Stimulated activated naive CD8-positive, alpha-beta T cell treated with anti-CD3 and anti-CD28 coated beads, Interleukin-15, Interleukin-2, amounts not matched to agents 100 ng/mL and 50 ng/mL, for 24 hours (primary cell): ENCODE measurements at regions not wholly inside any gene's neighbourhood (a gene's known extent, or its start where the extent isn't known, plus 50 kb on each side); places are given as distances from the start of the nearest gene placed in this dataset.

Experiments used
- H3K27ac Mint-ChIP-seq: one replicate; pipeline ENCODE4 v1.8.0; 2021; ENCODE audit warnings: mild to moderate bottlenecking, mixed read lengths
- H3K27me3 Mint-ChIP-seq: one replicate; pipeline ENCODE4 v1.8.0; 2021; ENCODE audit warnings: mixed read lengths
- H3K36me3 Mint-ChIP-seq: one replicate; pipeline ENCODE4 v1.8.0; 2021; ENCODE audit warnings: low read depth, mixed read lengths
- H3K4me1 Mint-ChIP-seq: one replicate; pipeline ENCODE4 v1.8.0; 2021; ENCODE audit warnings: low read depth, mixed read lengths
- H3K4me3 Mint-ChIP-seq: one replicate; pipeline ENCODE4 v1.8.0; 2021; ENCODE audit warnings: mild to moderate bottlenecking, mixed read lengths
- H3K9me3 Mint-ChIP-seq: one replicate; pipeline ENCODE4 v1.8.0; 2021; ENCODE audit warnings: mixed read lengths

DNA sequence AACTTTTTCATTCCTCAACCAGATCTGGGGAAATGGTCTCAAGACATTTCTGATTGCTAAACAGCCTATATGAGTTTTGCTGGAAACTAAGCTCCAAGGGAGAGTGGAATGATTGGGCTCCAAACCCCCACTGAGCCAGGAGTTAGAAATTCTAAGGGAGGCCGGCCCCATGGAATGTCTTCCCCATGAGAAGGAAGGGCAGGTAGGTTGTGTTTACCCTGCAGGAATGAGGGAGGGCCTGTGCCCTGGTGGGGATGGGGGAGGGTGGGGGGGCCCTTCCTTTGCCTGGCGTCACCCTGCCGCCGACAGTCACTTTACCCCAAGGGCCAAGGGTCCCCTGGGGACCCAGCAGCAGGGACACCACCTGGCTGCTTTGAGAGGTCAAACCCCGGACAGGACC is 298.9 kb downstream of the TFAP2C start:
- H3K4me1 Mint-ChIP-seq, result no peaks in the 10 kb centered on the region
- H3K27ac Mint-ChIP-seq, result no peak overlapping the region
- no peaks in the 10 kb centered on the region for H3K9me3 Mint-ChIP-seq
- peaks cover 71% of the 10 kb centered on the region for H3K27me3 Mint-ChIP-seq
- no peak overlapping the region for H3K4me3 Mint-ChIP-seq
- no peaks in the 10 kb centered on the region for H3K36me3 Mint-ChIP-seq

- H3K27me3 Mint-ChIP-seq, result peaks cover 56% of the 10 kb centered on the region
- H3K4me1 Mint-ChIP-seq, result no peaks in the 10 kb centered on the region
- no peak overlapping the region for H3K27ac Mint-ChIP-seq
- no peaks in the 10 kb centered on the region for H3K9me3 Mint-ChIP-seq
- H3K4me3 Mint-ChIP-seq, result no peak overlapping the region
- H3K36me3 Mint-ChIP-seq, result no peaks in the 10 kb centered on the region
Observed at GRCh38 chr20:56929606-56930005, 300.5 kb downstream of the TFAP2C start.

DNA sequence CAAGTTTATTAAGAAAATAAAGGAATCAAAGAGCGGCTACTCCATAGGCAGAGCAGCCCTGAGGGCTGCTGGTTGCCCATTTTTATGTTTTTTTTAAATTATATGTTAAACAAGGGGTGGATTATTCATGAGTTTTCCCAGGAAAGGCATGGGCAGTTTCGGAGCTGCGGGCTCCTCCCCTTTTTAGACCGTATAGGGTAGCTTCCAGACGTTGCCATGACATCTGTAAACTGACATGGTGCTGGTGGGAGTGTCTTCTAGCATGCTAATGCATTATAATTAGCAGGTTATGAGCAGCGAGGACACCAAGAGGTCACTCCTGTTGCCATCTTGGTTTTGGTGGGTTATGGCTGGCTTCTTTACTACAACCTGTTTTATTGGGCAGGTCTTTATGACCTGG is 301.8 kb downstream of the TFAP2C start:
- no peaks in the 10 kb centered on the region for H3K36me3 Mint-ChIP-seq
- H3K27ac Mint-ChIP-seq, result no peak overlapping the region
- no peak overlapping the region for H3K4me3 Mint-ChIP-seq
- H3K27me3 Mint-ChIP-seq, result peaks cover 45% of the 10 kb centered on the region
- H3K4me1 Mint-ChIP-seq, result no peaks in the 10 kb centered on the region
- H3K9me3 Mint-ChIP-seq, result no peaks in the 10 kb centered on the region

DNA sequence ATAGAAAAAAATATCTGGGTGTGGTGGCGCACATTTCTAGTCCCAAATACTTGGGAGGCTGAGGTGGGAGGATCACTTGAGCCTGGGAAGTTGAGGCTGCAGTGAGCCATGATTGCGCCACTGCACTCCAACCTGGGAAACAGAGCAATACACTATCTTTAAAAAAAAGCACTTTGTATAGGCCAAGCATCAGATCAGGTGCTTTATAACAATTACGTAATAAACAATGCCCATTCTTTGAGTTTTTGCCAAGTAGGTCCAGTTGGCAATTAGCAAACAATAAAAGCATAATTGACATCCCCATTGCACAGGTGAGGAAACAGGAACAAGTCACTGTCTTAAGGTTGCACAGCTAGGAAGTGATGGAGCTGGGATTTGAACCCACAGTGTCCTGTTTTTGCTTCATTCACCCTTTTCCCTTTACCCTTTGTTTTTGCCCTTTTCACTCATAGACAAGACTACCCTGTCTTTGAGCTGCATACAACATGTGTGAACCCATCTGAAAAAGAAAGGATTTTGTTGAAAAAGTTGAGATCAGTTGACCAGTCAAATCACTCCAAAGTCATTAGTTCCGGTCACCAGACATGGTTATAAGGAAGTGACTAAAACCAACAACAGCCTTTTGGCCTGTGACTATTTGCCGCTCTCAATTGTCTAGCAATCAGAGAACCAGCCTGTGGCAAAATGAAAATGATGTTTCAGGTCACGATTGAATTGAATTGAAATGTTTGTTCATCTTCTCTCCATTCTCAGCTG is 303.6 kb downstream of the TFAP2C start:
- Mint-ChIP-seq H3K4me3 (no peak overlapping the region), H3K36me3 (no peaks in the 10 kb centered on the region), H3K4me1 (no peaks in the 10 kb centered on the region), H3K27ac (no peak overlapping the region), H3K9me3 (no peaks in the 10 kb centered on the region), H3K27me3 (peaks cover 26% of the 10 kb centered on the region)

- no peaks in the 10 kb centered on the region for H3K9me3 Mint-ChIP-seq
- no peak overlapping the region for H3K27ac Mint-ChIP-seq
- H3K4me1 Mint-ChIP-seq, result no peaks in the 10 kb centered on the region
Observed at GRCh38 chr20:56933331-56933698, 304.2 kb downstream of the TFAP2C start.

DNA sequence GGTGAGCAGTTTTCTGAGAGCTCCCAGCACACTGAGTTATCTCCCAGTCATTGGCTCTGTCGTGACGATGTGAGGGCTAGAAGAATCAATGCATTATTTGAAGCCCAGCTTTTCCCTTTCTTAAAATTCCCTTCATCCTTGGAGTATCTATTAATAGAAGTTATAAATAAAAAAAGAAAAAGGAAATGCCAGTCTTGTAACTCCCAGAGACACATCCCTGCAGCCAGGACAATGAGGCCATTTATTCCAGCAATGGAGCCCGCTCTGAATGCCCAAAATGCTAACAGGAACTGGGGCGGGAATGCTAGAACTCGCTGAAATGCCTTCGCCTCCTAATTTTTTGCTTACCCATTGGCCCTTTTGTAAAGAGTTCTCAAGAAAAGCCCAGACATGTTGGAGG is 305.8 kb downstream of the TFAP2C start:
- H3K9me3 Mint-ChIP-seq, result no peaks in the 10 kb centered on the region
- H3K4me1 Mint-ChIP-seq, result no peaks in the 10 kb centered on the region
- H3K27me3 Mint-ChIP-seq, result peaks cover 7% of the 10 kb centered on the region
- no peaks in the 10 kb centered on the region for H3K36me3 Mint-ChIP-seq
- H3K4me3 Mint-ChIP-seq, result no peak overlapping the region
- H3K27ac Mint-ChIP-seq, result no peak overlapping the region

More at GRCh38 chr20:56933331-56933698, 304.2 kb downstream of the TFAP2C start:
- H3K36me3 Mint-ChIP-seq, result no peaks in the 10 kb centered on the region
- no peak overlapping the region for H3K4me3 Mint-ChIP-seq
- H3K27me3 Mint-ChIP-seq, result peaks cover 22% of the 10 kb centered on the region

DNA sequence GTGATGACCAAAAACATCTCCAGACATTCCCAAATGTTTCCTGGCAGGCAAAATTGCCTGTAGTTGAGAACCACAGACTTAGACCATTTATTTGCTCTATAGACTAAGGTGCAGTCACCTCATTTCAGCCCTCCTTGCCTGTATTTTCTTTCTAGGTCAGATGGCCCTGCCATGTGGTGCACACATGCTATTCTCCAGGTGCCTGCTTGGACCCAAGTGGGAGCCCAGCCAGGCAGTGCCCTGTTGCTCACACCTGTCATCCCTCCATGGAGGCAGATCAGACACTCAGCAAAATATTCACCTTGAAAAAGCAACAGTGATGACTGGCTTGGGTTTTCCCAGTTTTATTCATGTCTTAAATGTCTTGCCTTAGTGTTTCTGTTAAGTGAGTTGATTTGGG is 311.4 kb downstream of the TFAP2C start:
- H3K27me3 Mint-ChIP-seq, result peaks cover 8% of the 10 kb centered on the region
- H3K9me3 Mint-ChIP-seq, result no peaks in the 10 kb centered on the region
- no peaks in the 10 kb centered on the region for H3K4me1 Mint-ChIP-seq
- H3K27ac Mint-ChIP-seq, result no peak overlapping the region
- no peak overlapping the region for H3K4me3 Mint-ChIP-seq
- no peaks in the 10 kb centered on the region for H3K36me3 Mint-ChIP-seq

DNA sequence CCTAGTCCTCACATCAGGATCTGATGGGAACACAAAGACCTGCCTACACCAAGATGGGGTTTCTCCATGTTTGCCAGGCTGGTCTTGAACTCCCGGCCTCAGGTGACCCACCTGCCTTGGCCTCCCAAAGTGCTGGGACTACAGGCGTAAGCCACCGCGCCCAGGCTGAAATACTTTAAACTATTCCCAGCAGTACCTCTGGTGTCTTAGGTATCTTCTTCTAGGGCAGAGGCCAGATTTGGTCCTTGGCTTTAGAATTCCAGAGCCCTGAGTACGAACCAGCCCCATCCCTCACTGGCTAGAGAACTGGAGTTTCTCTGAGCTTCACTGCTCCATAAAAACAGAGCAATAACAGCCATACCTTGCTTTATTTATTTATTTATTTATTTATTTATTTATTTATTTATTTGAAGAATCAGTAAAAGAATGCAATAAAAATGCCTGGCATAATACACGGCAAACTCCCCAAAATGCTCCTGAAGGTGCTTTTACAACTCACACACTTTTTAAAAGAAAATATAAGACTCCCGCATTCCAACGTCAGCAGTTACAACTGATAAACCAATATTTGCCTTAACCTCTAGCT is 312.1 kb downstream of the TFAP2C start:
- H3K9me3 Mint-ChIP-seq, result no peaks in the 10 kb centered on the region
- no peak overlapping the region for H3K27ac Mint-ChIP-seq
- H3K36me3 Mint-ChIP-seq, result no peaks in the 10 kb centered on the region
- no peaks in the 10 kb centered on the region for H3K4me1 Mint-ChIP-seq
- peaks cover 11% of the 10 kb centered on the region for H3K27me3 Mint-ChIP-seq
- no peak overlapping the region for H3K4me3 Mint-ChIP-seq

- no peak overlapping the region for H3K27ac Mint-ChIP-seq
- no peaks in the 10 kb centered on the region for H3K4me1 Mint-ChIP-seq
- H3K36me3 Mint-ChIP-seq, result no peaks in the 10 kb centered on the region
- H3K4me3 Mint-ChIP-seq, result no peak overlapping the region
- H3K9me3 Mint-ChIP-seq, result no peaks in the 10 kb centered on the region
- H3K27me3 Mint-ChIP-seq, result peaks cover 23% of the 10 kb centered on the region
Observed at GRCh38 chr20:56943946-56944945, 315.1 kb downstream of the TFAP2C start.

DNA sequence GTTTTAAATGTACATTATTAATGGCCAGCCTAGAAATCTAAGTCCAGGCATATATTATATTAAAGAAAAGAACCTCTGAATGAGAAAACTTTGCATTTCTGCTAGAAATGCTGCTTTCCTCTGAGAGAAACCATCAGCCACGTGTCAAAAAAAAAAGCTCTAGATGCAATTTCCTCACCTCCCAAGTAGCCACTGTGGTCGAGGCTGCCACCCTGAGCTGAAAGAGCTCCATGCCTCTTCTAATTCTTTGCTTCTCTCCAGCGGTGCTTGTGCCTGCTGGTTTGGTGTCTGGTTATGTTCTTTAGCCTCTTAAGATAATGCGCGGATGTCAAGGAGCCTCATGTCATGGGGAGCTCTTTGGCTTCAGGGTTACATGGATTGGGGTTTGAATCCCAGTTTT is 316.0 kb downstream of the TFAP2C start:
- Mint-ChIP-seq H3K4me1 (no peaks in the 10 kb centered on the region), H3K9me3 (no peaks in the 10 kb centered on the region), H3K27ac (no peak overlapping the region)

GRCh38 chr20:56945901-56946300 is 316.8 kb downstream of the TFAP2C start:
- H3K27me3 Mint-ChIP-seq, result peaks cover 23% of the 10 kb centered on the region
- H3K4me3 Mint-ChIP-seq, result no peak overlapping the region
- no peak overlapping the region for H3K27ac Mint-ChIP-seq
- H3K4me1 Mint-ChIP-seq, result no peaks in the 10 kb centered on the region
- H3K9me3 Mint-ChIP-seq, result no peaks in the 10 kb centered on the region
- H3K36me3 Mint-ChIP-seq, result no peaks in the 10 kb centered on the region

More for the DNA sequence above, 316.0 kb downstream of the TFAP2C start:
- Mint-ChIP-seq H3K27me3 (peaks cover 23% of the 10 kb centered on the region), H3K4me3 (no peak overlapping the region), H3K36me3 (no peaks in the 10 kb centered on the region)

GRCh38 chr20:56949318-56949717 is 317.1 kb downstream of the BMP7 start:
- peaks cover 20% of the 10 kb centered on the region for H3K27me3 Mint-ChIP-seq
- no peaks in the 10 kb centered on the region for H3K9me3 Mint-ChIP-seq
- H3K27ac Mint-ChIP-seq, result no peak overlapping the region
- H3K36me3 Mint-ChIP-seq, result no peaks in the 10 kb centered on the region
- H3K4me1 Mint-ChIP-seq, result no peaks in the 10 kb centered on the region
- no peak overlapping the region for H3K4me3 Mint-ChIP-seq

- Mint-ChIP-seq H3K27ac (no peak overlapping the region), H3K9me3 (no peaks in the 10 kb centered on the region), H3K36me3 (no peaks in the 10 kb centered on the region), H3K27me3 (peaks cover 12% of the 10 kb centered on the region), H3K4me1 (no peaks in the 10 kb centered on the region), H3K4me3 (no peak overlapping the region)
Observed at GRCh38 chr20:56952258-56953047, 314.0 kb downstream of the BMP7 start.

DNA sequence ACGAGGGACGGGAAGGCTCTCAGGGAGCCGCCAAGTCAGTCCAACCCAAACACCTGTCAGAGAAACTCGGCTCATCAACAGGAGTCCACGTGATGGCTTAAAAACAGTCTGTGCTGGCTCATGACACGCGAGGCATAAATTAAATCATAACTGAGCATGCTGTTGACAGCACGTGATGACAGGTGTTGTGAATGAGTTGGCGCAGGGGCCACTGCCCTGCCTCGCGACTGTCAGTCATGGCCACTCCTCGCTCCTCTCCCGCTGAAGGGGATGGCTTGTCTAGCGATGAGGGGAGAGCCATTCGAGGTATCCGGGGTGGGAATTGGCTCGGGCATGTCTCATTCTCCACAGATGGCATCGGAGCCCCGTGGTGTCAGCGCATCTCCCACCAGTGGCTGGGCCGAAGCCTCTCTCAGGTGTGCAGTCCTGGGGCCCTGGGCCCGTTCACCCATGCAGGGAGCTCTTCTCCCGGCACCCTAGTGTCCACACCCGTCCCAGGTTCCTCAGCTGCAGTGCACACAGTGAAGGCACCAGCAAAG is 313.3 kb downstream of the BMP7 start:
- Mint-ChIP-seq H3K36me3 (no peaks in the 10 kb centered on the region), H3K9me3 (no peaks in the 10 kb centered on the region), H3K4me3 (no peak overlapping the region), H3K4me1 (no peaks in the 10 kb centered on the region), H3K27ac (no peak overlapping the region), H3K27me3 (peaks cover 19% of the 10 kb centered on the region)
